ENCODE measurements at regions not wholly inside any gene's neighbourhood (a gene's known extent, or its start where the extent isn't known, plus 50 kb on each side); places are given as distances from the start of the nearest gene placed in this dataset.

DNA sequence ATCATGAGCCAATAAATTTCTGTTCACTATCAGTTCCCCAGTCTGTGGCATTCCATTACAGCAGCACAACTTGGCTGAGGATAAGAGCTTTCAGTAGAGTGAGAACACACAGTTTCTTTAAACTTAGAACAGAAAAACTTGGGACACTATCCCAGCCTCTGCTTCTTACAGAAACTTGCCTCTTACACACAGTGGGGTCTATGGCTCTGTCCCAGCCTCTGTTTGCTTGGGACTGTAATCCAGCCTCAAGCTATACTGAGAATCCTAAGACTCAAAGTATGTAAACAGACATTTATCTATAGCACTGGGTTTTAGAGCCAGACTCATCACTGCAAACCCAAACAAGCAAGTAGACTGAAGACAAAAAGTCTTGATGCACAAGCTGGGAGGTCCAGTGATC, 355.8 kb upstream of the VSTM2A start:
- no peak for TF ChIP-seq ZNF274 (IDR thresholded peaks at IDR 0.05; ENCODE audit: low read depth, low read length)
- TF ChIP-seq, protein P1, sequence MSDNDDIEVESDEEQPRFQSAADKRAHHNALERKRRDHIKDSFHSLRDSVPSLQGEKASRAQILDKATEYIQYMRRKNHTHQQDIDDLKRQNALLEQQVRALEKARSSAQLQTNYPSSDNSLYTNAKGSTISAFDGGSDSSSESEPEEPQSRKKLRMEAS (IDR thresholded peaks at IDR 0.05), result no peak
- no peak for TF ChIP-seq POLR2A (IDR thresholded peaks at IDR 0.05; ENCODE audit: borderline replicate concordance, extremely low read depth, insufficient read depth, insufficient read length)
- TF ChIP-seq CTCF (IDR thresholded peaks at IDR 0.05 in 2 of 3, conservative IDR thresholded peaks at IDR 0.05 in 1 of 3; ENCODE audit: borderline replicate concordance in 1 of 3, insufficient read depth in 1 of 3, low read depth in 2 of 3, low read length in 2 of 3), result no peak
- no peak for TF ChIP-seq ATF3 (IDR thresholded peaks at IDR 0.05)
- no peak for TF ChIP-seq EZH2phosphoT487 (IDR thresholded peaks at IDR 0.05; ENCODE audit: borderline replicate concordance)
- no peak for TF ChIP-seq EZH2 (IDR thresholded peaks at IDR 0.05)

Measured in HCT116 (cell line).